GM21360 (cell line): ENCODE measurements at regions not wholly inside any gene's neighbourhood (a gene's known extent, or its start where the extent isn't known, plus 50 kb on each side); places are given as distances from the start of the nearest gene placed in this dataset.

Experiments used
- ATAC-seq: cut with Tn5 transposase; IDR thresholded peaks from one replicate; pipeline ENCODE4 v1.9.1; 2021; ENCODE audit warnings: mild to moderate bottlenecking, moderate library complexity; ENCODE audit not compliant: unreplicated experiment

DNA sequence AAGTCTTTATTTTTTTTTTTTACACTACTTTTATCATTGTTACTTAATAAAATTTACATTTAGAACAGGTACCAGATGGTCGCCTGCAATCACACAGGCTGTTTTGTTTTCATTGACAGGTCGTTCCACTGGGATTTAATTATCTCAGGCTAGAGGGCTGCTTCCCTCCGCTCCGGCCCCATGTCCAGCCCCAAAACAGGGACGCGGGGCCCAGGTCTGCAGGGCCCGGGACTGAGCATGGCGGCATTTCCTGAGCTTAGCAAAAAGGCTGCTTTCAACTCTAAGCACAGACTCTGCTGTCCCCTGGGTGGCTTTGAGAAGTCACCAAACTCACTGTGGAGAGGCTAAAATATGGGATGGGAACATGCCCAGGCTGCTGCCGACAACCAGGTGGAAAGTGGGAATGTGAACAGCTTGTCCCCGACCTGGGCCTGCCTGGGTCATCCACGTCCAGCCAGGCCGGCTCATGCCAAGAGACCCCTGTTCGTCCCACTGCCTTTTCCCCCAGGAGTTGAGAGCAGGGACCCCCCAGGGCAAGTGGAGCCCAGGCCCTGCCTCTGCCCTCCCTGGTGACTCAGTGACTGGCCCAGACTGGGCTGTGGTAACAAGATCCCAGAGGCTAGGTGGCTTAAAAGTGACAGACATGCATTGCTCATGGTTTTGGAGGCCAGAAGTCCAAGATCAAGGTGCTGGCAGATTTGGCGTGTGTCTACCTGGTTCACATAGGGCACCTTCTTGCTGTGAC is 150.0 kb downstream of the SHANK2 start:
- ATAC-seq = no peak

GRCh38 chr11:71101606-71102005 is 150.8 kb downstream of the SHANK2 start:
- no peak for ATAC-seq

- ATAC-seq = no peak
These were observed 151.3 kb downstream of the SHANK2 start for GRCh38 chr11:71101046-71101445.

GRCh38 chr11:71098776-71099175 is 153.6 kb downstream of the SHANK2 start:
- ATAC-seq = no peak

- ATAC-seq = no peak
These were observed 154.7 kb downstream of the SHANK2 start for GRCh38 chr11:71097506-71098240.

- no peak for ATAC-seq
These were observed 155.5 kb downstream of the SHANK2 start for GRCh38 chr11:71096751-71097388.

- no peak for ATAC-seq
These were observed 157.0 kb downstream of the SHANK2 start for GRCh38 chr11:71095294-71095850.

DNA sequence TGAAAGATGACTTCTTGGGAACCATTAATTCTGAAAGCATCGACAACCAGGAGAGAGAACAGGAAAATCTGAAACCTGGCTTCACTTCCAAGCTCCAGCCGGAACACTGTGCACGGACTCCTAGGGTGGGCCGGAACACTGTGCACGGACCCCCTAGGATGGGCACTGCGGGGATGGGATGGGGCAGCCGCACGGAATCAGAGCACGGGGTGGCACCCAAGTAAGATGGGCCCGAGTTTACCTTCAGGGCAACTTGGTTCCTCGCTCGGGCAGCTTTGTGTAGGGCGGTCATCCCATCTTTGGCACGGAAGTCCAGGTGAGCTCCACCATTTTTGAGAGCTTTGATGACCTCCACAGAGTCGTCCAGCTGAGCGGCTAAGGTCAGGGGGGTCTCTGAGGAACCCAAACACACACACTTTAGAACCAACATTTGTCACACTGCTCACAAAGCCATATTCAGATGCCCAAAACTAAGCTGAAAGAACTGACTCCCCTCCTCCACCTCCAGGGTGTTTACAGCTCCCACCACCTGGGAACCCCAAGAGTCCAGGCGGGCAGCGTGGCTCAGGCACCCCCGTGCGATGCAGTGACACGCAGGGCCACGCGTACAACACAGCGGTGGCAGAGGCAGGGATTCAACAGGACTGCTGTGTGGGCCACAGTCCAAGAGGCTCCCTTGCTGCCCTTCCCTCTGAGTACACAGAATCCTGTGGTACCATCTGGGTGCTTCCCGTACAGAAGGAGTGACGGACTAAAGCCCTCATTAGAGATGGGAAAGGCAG is 157.9 kb downstream of the SHANK2 start:
- ATAC-seq = no peak

DNA sequence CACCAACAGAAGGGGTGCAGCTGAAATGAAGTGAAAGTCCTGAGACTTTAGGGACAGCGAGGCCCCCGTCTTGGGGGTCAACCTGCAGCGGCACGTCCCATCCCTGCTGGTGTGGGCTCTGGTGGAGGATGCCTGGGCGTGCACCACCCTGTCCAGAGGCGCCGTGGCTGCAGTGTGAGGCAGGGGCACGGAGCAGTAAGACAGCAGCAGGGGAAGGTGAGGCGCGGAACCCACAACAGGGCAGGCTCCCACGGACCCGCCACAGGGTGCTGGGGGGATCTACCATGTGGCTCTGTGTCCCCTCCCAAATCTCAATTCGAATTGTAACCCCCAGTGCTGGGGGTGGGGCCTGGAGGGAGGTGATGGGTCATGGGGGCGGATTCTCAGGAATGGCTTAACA is 158.6 kb downstream of the SHANK2 start:
- ATAC-seq = no peak

- no peak for ATAC-seq
These were observed 160.7 kb downstream of the SHANK2 start for GRCh38 chr11:71091506-71092265.

DNA sequence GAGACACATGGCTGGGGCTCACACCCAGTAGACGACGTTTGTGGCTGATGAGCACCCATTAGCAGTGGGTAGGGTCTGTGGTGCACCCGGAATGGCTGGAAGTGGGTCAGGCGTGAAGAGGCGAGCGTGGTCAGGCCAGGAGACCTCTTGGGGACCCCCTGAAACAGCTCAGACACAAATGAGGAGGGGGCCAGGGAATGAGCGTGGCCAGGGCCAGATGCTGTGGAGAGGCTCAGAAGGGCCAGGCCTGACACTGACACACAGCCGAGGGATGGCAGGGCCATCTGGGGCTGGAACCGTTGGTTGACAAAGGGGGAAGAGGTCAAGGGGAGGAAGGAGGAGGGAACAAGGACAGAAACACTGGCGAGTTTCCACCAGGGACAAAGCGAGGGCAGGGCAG is 162.8 kb downstream of the SHANK2 start:
- ATAC-seq = no peak

DNA sequence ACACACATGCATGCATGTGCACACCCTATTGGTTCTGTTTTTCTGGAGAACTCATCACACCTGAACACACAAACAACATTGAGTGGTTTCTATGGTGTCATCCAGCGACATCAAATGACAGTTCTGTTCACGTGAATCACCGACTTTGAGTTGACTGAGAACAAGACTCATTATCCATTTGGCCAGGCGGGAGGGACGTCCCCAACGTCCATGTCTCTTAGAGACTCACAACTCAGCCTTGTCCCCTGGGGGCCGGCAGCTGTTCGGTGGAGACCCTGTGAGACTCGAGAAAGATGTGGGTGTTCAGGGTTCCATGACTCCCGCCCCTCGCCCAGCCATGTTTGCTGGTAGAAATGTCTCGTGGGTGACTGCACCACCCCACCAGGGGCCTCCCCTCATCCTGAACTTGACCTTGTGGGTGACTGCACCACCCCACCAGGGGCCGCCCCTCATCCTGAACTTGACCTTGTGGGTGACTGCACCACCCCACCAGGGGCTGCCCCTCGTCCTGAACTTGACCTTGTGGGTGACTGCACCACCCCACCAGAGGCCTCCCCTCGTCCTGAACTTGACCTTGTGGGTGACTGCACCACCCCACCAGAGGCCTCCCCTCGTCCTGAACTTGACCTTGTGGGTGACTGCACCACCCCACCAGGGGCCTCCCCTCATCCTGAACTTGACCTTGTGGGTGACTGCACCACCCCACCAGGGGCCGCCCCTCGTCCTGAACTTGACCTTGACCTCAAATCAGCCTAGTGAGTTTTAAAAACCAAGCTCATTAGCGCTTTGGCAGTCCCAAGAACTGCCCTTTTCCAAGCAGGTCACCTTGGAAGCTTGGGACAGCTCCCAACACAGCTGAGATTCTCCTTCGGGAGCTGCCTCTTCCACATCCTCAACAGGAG is 163.8 kb downstream of the SHANK2 start:
- peak; percentile 51 for ATAC-seq

DNA sequence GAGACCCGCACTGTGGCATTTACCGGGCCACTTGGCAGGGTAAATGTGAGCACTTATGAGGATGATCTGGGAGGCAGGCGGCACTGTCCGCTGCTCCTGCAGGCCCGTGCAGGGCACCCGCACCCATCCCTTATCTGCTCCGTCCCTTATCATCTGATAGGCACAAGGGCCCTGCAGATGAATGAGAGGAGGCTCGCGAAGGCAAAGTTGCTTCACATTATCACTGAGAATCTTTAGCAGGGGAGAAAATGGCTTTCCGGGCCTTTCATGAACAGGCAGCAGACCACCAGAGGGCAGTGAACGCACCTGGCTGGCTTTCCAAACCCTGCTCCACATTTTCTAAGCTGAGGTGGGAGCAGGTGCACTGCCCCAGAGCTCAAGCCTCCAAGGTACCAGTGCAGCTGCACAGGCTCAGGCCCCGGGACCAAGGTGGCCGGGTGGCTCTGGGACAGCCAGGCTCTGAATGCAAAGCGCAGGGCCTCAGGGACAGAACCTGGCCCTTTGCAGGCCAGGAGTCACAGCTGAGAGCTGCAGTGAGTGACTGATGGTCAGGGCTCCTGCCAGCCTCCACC is 165.6 kb downstream of the SHANK2 start:
- no peak for ATAC-seq

DNA sequence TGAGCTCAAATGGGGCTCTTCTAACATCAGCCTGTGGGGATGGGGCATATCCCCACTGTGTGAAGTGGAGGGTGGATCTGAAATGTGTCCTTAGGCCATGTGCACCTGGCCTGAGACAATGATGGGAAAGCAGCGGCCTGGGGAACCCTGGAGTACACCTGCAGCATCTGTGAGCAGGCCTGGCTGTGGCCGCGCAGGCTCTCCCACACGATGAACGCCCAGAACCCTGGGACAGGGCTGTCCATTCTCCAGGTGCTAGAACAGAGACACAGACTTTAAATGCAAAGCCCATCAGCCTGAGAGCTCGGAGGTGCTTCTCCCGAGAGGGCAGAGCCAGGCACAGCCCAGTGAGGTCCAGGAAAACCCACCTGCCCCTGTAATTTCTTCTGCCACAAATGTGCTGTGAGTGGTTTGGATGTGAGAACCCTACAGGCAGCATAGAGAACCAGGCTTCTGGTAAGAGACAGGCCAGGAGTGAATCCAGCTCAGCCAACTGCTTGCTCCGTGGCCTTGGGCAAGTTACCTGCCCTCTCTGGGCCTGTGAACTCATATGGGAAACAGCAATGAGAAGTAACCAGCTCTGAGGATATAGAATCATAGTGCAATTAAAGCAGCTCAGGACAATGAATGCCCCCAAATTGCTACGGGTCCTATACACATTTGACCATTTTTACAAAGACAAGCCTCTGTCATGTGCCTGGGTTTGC is 167.9 kb downstream of the SHANK2 start:
- ATAC-seq = no peak

- ATAC-seq = no peak
These were observed 169.3 kb downstream of the SHANK2 start for GRCh38 chr11:71083105-71083504.

- ATAC-seq = no peak
These were observed 169.9 kb downstream of the SHANK2 start for GRCh38 chr11:71082454-71082853.

- ATAC-seq = no peak
These were observed 170.6 kb downstream of the SHANK2 start for GRCh38 chr11:71081704-71082230.
